ENCODE measurements at regions not wholly inside any gene's neighbourhood (a gene's known extent, or its start where the extent isn't known, plus 50 kb on each side); places are given as distances from the start of the nearest gene placed in this dataset.

- no peaks in the 10 kb centered on the region for H3K27me3 ChIP-seq (ENCODE audit: low read length)
- H3K9me3 ChIP-seq (ENCODE audit: insufficient read depth, low read length) = no peaks in the 10 kb centered on the region
- TF ChIP-seq EZH2phosphoT487 (conservative IDR thresholded peaks at IDR 0.05; ENCODE audit: low read length) (no peak), CTCF (IDR thresholded peaks at IDR 0.05; ENCODE audit: insufficient read depth, low read length, poor library complexity, severe bottlenecking) (no peak)
- no peaks in the 10 kb centered on the region for H3K36me3 ChIP-seq (ENCODE audit: low read length)
- no peak overlapping the region for H3K4me2 ChIP-seq (ENCODE audit: low read depth, low read length, poor library complexity, severe bottlenecking)
- no peak overlapping the region for H3K27ac ChIP-seq (ENCODE audit: low read depth, low read length)
- H3K9me2 ChIP-seq (replicated peaks; ENCODE audit: insufficient read depth, low read length) = no peaks in the 10 kb centered on the region
- H3K4me3 ChIP-seq (ENCODE audit: insufficient read depth, low read length, poor library complexity, severe bottlenecking) = no peak overlapping the region
- no peak overlapping the region for H2AFZ ChIP-seq (ENCODE audit: low read depth, low read length, severe bottlenecking)
- H3F3A ChIP-seq (ENCODE audit: insufficient read depth) = no peaks in the 10 kb centered on the region
- no peaks in the 10 kb centered on the region for H3K79me2 ChIP-seq (ENCODE audit: insufficient read depth, low read length)
- no peaks in the 10 kb centered on the region for H4K20me1 ChIP-seq (ENCODE audit: low read depth, low read length)
- H3K9ac ChIP-seq (ENCODE audit: low read length) = no peak overlapping the region
Measured at GRCh38 chr3:86382556-86382955, 608.4 kb downstream of the VGLL3 start.

GRCh38 chr3:86381247-86381646, 609.7 kb downstream of the VGLL3 start:
- H3K4me3 ChIP-seq (ENCODE audit: insufficient read depth, low read length, poor library complexity, severe bottlenecking) = no peak overlapping the region
- no peak overlapping the region for H3K4me2 ChIP-seq (ENCODE audit: low read depth, low read length, poor library complexity, severe bottlenecking)
- H3K27ac ChIP-seq (ENCODE audit: low read depth, low read length) = no peak overlapping the region
- H3K27me3 ChIP-seq (ENCODE audit: low read length) = no peaks in the 10 kb centered on the region
- H2AFZ ChIP-seq (ENCODE audit: low read depth, low read length, severe bottlenecking) = no peak overlapping the region
- no peaks in the 10 kb centered on the region for H3K9me2 ChIP-seq (replicated peaks; ENCODE audit: insufficient read depth, low read length)
- no peaks in the 10 kb centered on the region for H3K9me3 ChIP-seq (ENCODE audit: insufficient read depth, low read length)
- no peaks in the 10 kb centered on the region for H3K36me3 ChIP-seq (ENCODE audit: low read length)
- no peak overlapping the region for H3K9ac ChIP-seq (ENCODE audit: low read length)
- H4K20me1 ChIP-seq (ENCODE audit: low read depth, low read length) = no peaks in the 10 kb centered on the region
- H3F3A ChIP-seq (ENCODE audit: insufficient read depth) = no peaks in the 10 kb centered on the region
- TF ChIP-seq EZH2phosphoT487 (conservative IDR thresholded peaks at IDR 0.05; ENCODE audit: low read length) (no peak), CTCF (IDR thresholded peaks at IDR 0.05; ENCODE audit: insufficient read depth, low read length, poor library complexity, severe bottlenecking) (no peak)
- H3K79me2 ChIP-seq (ENCODE audit: insufficient read depth, low read length) = no peaks in the 10 kb centered on the region

- no peaks in the 10 kb centered on the region for H3K9me3 ChIP-seq (ENCODE audit: insufficient read depth, low read length)
- no peaks in the 10 kb centered on the region for H3K27me3 ChIP-seq (ENCODE audit: low read length)
- no peaks in the 10 kb centered on the region for H3K79me2 ChIP-seq (ENCODE audit: insufficient read depth, low read length)
- H2AFZ ChIP-seq (ENCODE audit: low read depth, low read length, severe bottlenecking) = no peak overlapping the region
- H3K9me2 ChIP-seq (replicated peaks; ENCODE audit: insufficient read depth, low read length) = no peaks in the 10 kb centered on the region
- no peak overlapping the region for H3K9ac ChIP-seq (ENCODE audit: low read length)
- no peaks in the 10 kb centered on the region for H3K36me3 ChIP-seq (ENCODE audit: low read length)
- H4K20me1 ChIP-seq (ENCODE audit: low read depth, low read length) = no peaks in the 10 kb centered on the region
- no peaks in the 10 kb centered on the region for H3F3A ChIP-seq (ENCODE audit: insufficient read depth)
- H3K4me2 ChIP-seq (ENCODE audit: low read depth, low read length, poor library complexity, severe bottlenecking) = no peak overlapping the region
- TF ChIP-seq CTCF (IDR thresholded peaks at IDR 0.05; ENCODE audit: insufficient read depth, low read length, poor library complexity, severe bottlenecking) = no peak
- no peak for TF ChIP-seq EZH2phosphoT487 (conservative IDR thresholded peaks at IDR 0.05; ENCODE audit: low read length)
- no peak overlapping the region for H3K27ac ChIP-seq (ENCODE audit: low read depth, low read length)
- H3K4me3 ChIP-seq (ENCODE audit: insufficient read depth, low read length, poor library complexity, severe bottlenecking) = no peak overlapping the region
Measured at GRCh38 chr3:86379280-86379679, 611.7 kb downstream of the VGLL3 start.
